IMR-90 (cell line): ENCODE measurements at regions not wholly inside any gene's neighbourhood (a gene's known extent, or its start where the extent isn't known, plus 50 kb on each side); places are given as distances from the start of the nearest gene placed in this dataset.

ENCODE experiments used
- BHLHE40 ChIP-seq: fragments of 150-350 bp; IDR thresholded peaks from 2 replicates; pipeline ENCODE4 v1.6.1; 2016; ENCODE audit warnings: mild to moderate bottlenecking, low read depth, low read length
- CEBPB ChIP-seq: IDR thresholded peaks from 2 replicates; pipeline ENCODE4 v1.6.1; 2012; ENCODE audit warnings: low read depth, low read length, improper control_type of control experiment
- CHD1 ChIP-seq: IDR thresholded peaks from 2 replicates; pipeline ENCODE4 v1.6.1; 2012; ENCODE audit warnings: low read depth, low read length, improper control_type of control experiment
- CTCF ChIP-seq: conservative IDR thresholded peaks from 2 replicates; pipeline ENCODE4 v1.5.1; 2012; ENCODE audit warnings: mild to moderate bottlenecking, low read depth, low read length, improper control_type of control experiment
- ELK1 ChIP-seq: fragments of 150-350 bp; IDR thresholded peaks from 2 replicates; pipeline ENCODE4 v1.6.1; 2016; ENCODE audit warnings: low read depth, mild to moderate bottlenecking, low read length, moderate library complexity, borderline replicate concordance
- MAFK ChIP-seq: IDR thresholded peaks from 2 replicates; pipeline ENCODE4 v1.6.1; 2012; ENCODE audit warnings: low read depth, low read length, improper control_type of control experiment
- MAZ ChIP-seq: IDR thresholded peaks from 2 replicates; pipeline ENCODE4 v1.6.1; 2012; ENCODE audit warnings: low read depth, mild to moderate bottlenecking, low read length, improper control_type of control experiment, moderate library complexity, borderline replicate concordance
- MXI1 ChIP-seq: IDR thresholded peaks from 2 replicates; pipeline ENCODE4 v1.6.1; 2012; ENCODE audit warnings: low read depth, mild to moderate bottlenecking, low read length, moderate library complexity, borderline replicate concordance
- POLR2A ChIP-seq: IDR thresholded peaks from 2 replicates; pipeline ENCODE4 v1.6.1; 2012; ENCODE audit warnings: mild to moderate bottlenecking, low read depth, low read length
- RAD21 ChIP-seq: IDR thresholded peaks from 2 replicates; pipeline ENCODE4 v1.6.1; 2012; ENCODE audit warnings: low read length, improper control_type of control experiment
- RCOR1 ChIP-seq: IDR thresholded peaks from 2 replicates; pipeline ENCODE4 v1.6.1; 2012; ENCODE audit warnings: mild to moderate bottlenecking, low read length, improper control_type of control experiment; ENCODE audit not compliant: insufficient replicate concordance
- RFX5 ChIP-seq: IDR thresholded peaks from 2 replicates; pipeline ENCODE4 v1.8.0; 2012; ENCODE audit warnings: low read depth, mild to moderate bottlenecking, low read length, moderate library complexity
- SMC3 ChIP-seq: fragments of 150-350 bp; IDR thresholded peaks from 2 replicates; pipeline ENCODE4 v1.6.1; 2016; ENCODE audit warnings: low read depth, mild to moderate bottlenecking, antibody characterized with exemption, low read length, moderate library complexity
- USF2 ChIP-seq: fragments of 150-350 bp; IDR thresholded peaks from 2 replicates; pipeline ENCODE4 v1.6.1; 2017; ENCODE audit warnings: mild to moderate bottlenecking, antibody characterized with exemption, low read length, low read depth

- TF ChIP-seq RAD21 (no peak), POLR2A (no peak), CTCF (no peak), BHLHE40 (no peak), CHD1 (no peak), MXI1 (no peak), ELK1 (no peak), RFX5 (no peak), RCOR1 (no peak), CEBPB (no peak), SMC3 (no peak), USF2 (no peak), MAFK (no peak), MAZ (no peak)
Measured at GRCh38 chr6:6872459-6873344, 235.1 kb upstream of the RREB1 start.
